GM13977 (cell line): ENCODE measurements at regions not wholly inside any gene's neighbourhood (a gene's known extent, or its start where the extent isn't known, plus 50 kb on each side); places are given as distances from the start of the nearest gene placed in this dataset.

ENCODE experiments used
- DNase-seq: peaks from one replicate; pipeline ENCODE4 v3.0.0; 2012; ENCODE audit warnings: low spot score
- CTCF ChIP-seq: IDR thresholded peaks from 2 replicates; pipeline ENCODE4 v1.5.1; 2012; ENCODE audit warnings: mild to moderate bottlenecking, control low read depth; ENCODE audit not compliant: insufficient read depth; ENCODE audit errors: extremely low read depth, missing control alignments
- in situ Hi-C: fragments of 300-500 bp; cut with MboI; formaldehyde crosslinking; loops from one replicate; pipeline ENCODE4 v1.12.0; 2022; ENCODE audit warnings: low sequenced_read_pairs, low pct_unique_long_range_greater_than_20kb, mixed read lengths, inconsistent platforms; ENCODE audit not compliant: unreplicated experiment

GRCh38 chr19:29381353-29382203 lies 144.2 kb upstream of the VSTM2B start:
- DNase-seq: no peak
- TF ChIP-seq CTCF: no peak
- in situ Hi-C loops: no loop called here

- DNase-seq: no peak
- TF ChIP-seq CTCF: no peak
- in situ Hi-C loops: no loop called here
Observed at GRCh38 chr19:29383696-29384095, 142.1 kb upstream of the VSTM2B start.

- DNase-seq: no peak
- in situ Hi-C loops: no loop called here
- no peak for TF ChIP-seq CTCF
Observed at GRCh38 chr19:29384656-29385055, 141.1 kb upstream of the VSTM2B start.

GRCh38 chr19:29385191-29385795 lies 140.5 kb upstream of the VSTM2B start:
- in situ Hi-C loops: no loop called here
- TF ChIP-seq CTCF: no peak
- DNase-seq: no peak

GRCh38 chr19:29386970-29387369 lies 138.8 kb upstream of the VSTM2B start:
- no peak for DNase-seq
- in situ Hi-C loops: no loop called here
- TF ChIP-seq CTCF: no peak

- in situ Hi-C loops: no loop called here
- TF ChIP-seq CTCF: no peak
- DNase-seq: no peak
Observed at GRCh38 chr19:29387586-29387985, 138.2 kb upstream of the VSTM2B start.
